ENCODE measurements at regions not wholly inside any gene's neighbourhood (a gene's known extent, or its start where the extent isn't known, plus 50 kb on each side); places are given as distances from the start of the nearest gene placed in this dataset.

- TF ChIP-seq CTCF (conservative IDR thresholded peaks at IDR 0.05) (no peak), ZFX (IDR thresholded peaks at IDR 0.05) (no peak)
Measured at GRCh38 chr10:125341611-125342010, 181.2 kb upstream of the CTBP2 start.
